CD4-positive, alpha-beta T cell treated with Interleukin-12 subunit alpha and Interleukin-12 subunit beta, for 1 hour (primary cell): ENCODE measurements at regions not wholly inside any gene's neighbourhood (a gene's known extent, or its start where the extent isn't known, plus 50 kb on each side); places are given as distances from the start of the nearest gene placed in this dataset.

ENCODE experiments used
- DNase-seq: peaks from one replicate; pipeline ENCODE4 v3.0.0-alpha.2; 2020

DNA sequence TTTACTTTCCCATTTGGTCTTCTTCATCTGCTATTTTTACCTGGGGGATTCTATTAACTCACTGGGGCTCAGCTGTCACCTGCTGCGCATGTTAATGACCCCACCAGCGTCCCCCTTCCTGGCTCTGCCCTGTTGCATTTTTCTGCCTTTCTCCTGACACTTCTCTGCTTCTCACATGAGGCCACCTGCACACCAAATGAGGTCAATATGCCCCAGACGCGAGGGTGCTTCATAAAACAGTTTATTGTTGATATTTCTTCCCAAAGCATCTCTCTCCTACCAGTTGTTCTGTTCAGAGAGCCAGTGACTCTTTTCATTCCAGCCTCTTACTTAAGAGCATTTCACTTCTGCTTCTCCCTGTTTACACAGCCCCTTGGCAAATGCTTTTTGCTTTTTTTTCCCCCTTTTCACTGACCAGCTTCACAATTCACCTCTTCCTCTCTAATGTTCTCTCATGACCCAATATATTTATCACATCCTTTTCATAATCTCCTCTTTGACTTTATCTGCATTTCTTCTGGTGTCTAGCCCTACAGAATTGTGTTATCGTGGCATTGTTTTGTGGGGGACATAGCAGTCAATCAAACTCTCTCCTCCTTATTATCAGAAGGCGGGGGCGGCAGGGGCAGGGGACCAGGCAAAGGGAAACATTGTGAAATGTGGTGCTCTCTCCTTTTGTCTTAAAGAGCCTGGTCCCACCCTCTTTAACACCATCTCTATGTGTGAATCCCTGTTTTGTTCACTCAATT is 545.8 kb upstream of the CITED2 start:
- no peak for DNase-seq

- no peak for DNase-seq
Measured at GRCh38 chr6:139919107-139920026, 544.9 kb upstream of the CITED2 start.

- DNase-seq: no peak
Measured at GRCh38 chr6:139917951-139918630, 543.6 kb upstream of the CITED2 start.

- no peak for DNase-seq
Measured at GRCh38 chr6:139914910-139915309, 540.5 kb upstream of the CITED2 start.

GRCh38 chr6:139912735-139913400 is 538.4 kb upstream of the CITED2 start:
- DNase-seq: no peak

DNA sequence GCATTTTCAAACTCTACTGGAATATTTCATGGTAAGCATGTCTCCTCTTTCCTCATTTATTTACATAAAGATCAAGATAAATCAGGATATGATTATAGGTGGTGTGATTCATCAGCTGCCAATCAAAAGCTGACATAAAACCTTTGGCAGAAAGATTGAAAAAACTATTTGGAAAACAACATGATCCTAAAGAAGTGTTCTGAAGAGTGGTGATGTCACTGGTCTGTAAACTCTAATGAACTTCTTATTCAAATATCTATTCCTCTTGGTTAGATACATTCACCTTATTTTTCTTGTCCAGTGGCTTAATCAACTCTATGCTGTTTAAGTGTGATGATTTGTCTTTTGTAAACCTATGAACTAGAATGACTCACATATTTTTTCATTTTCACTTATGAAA is 535.5 kb upstream of the CITED2 start:
- DNase-seq: no peak

DNA sequence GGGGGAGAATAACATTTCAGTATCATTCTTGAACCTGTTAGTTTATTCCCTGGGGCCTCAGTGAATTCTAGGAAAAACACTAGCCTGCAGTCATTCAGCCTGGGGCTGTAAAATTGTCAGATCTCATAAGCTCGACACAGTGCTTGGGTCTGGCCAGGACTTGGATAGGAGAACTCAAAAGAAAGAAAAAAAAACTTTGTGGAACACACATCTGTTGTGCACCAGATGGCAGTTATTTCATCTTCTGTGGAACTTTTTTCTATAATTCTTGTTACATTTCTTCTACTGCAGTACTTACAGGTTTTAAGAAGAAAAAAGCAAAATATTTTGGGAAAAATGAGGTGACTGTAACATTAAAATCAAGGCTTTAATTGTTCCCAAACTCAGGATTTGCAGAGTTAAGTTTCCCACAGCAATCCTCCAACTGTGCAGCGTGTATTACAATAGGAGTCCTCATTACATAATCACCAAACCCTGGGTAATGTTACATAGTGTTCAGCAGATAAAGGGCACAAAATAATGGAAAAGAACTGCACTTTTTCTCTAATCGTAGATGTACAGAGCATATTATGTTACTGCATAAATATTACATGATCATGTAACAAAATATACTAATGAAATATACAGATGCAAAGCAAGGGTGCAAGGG is 531.1 kb upstream of the CITED2 start:
- DNase-seq: no peak

GRCh38 chr6:139904568-139904967 is 530.1 kb upstream of the CITED2 start:
- no peak for DNase-seq

DNA sequence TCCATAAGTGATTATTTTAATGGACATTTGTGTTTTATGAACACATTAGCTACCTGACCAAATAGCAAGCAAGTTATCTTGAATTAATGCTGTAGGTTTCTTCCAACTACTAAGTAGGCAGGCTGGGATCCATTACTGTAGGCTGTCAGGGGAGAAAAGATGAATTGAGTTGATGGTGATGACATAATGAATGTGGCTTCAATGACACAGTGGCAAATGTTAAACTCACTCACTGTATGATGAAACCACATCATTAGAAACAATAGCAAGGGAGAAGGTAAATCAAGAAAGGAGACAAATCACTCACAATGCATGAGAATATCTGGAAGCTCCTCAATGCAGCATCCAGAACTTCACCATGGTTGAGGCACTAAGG is 529.7 kb upstream of the CITED2 start:
- DNase-seq: no peak

DNA sequence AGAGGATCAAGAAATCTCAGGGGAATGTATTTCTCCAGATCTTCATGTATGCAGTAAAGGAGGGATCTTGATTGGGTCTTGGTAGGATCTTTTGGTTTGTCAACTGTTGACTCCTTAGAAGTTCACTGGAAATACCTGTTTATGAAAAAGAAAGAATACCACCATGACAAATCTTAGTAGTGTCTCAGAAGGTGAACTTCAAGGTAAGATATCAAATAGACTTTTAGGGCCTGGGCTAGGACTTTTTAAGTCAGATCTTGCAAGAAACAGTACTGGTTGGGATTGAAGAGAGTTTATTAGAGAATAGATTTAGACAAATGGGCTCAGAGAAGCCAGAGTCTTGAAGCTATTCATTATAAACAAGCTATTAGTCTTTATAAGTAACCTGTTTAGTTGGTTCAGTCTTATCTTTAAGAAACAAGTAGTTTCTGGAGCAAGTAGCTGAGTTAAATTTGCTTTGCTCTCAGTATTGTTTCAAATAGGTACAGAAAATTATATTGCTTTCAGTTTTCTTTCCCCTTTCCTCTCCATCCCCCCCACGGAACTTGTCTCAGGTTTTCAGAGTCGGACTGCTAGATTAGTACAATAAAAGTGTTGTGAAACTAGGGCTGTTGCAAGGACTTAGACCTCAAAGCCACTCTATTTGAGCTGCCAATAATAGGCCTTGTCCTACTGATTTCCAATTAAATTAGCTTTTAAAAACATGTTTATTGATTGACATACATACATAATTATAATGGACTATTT is 529.1 kb upstream of the CITED2 start:
- peak; percentile 7 for DNase-seq

GRCh38 chr6:139895205-139895793 is 520.9 kb upstream of the CITED2 start:
- no peak for DNase-seq

DNA sequence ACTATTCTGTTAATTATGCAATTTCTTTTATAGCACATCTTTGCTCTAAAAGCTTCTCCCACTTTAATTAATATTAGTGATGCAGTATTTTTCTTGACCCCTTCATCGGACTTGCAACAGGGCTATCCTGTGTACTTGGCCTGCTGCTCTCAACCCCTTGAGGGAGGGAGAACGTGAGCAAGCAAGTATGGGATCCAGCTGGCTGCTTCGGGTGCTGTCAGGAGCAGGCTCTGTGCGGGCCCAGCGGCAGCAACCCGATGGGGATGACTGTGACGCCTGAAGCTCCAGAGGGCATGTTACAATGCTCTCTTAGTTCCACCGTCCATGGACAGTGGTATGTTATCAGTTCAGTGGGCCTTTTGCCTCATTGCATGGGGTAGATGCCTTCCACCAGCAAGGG is 519.8 kb upstream of the CITED2 start:
- DNase-seq: no peak

DNA sequence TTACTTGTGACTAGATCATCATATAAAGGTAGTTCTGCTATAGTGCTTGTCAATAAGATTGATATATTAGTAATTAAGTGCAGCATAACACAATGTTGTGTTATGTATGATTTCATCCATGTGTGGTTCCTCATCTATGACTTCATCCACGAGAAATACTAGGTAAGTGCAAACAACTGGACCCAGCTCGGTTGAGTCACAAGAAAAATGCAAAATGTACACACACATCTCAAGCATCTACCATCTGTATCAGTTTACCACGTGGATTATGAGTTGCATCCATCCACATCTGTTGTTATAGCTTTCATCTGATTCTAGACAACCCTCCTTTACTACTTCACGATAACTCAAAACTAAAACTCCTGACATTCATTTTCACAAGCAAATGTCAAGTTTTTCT is 517.0 kb upstream of the CITED2 start:
- no peak for DNase-seq

DNA sequence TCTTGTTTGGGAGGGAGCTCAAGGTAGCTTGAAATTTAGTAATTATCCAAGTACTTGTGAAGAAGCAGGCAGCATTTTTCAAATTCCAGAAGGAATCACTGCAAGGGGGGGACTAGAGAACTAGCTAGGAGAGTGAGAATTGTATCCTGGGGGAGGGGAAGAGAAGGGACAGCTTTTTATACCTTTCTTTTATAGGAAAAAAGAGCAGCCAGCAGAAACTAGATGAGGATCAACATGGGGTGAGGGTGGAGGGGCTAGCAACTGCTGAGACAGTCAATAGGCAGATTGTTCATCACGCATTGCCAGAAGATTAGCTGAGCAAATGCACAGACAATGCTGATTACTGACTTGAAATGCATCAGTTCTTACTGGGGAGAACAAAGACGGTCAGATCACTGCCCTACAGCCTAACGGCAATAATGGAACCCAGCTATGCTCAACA is 514.3 kb upstream of the CITED2 start:
- DNase-seq: no peak

DNA sequence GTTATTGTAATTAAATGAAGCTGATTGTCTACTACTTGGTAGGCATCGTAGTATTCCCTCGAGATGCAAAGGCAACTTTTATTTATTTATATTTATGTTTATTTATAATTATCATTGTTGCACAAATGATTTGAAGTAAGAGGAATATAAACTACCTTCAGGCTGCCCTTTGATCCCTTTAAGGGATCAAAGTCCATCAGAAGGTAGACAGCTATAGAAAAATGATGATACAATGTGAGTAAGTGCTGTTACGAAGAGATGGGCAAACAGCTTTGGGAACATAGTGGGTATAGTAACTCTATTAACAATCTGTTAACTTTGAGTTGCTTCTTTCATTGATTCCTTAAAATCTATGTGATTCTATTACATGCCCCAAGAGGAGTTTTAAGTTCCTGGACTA is 512.8 kb upstream of the CITED2 start:
- DNase-seq: no peak

GRCh38 chr6:139886396-139886795 is 511.9 kb upstream of the CITED2 start:
- DNase-seq: no peak

DNA sequence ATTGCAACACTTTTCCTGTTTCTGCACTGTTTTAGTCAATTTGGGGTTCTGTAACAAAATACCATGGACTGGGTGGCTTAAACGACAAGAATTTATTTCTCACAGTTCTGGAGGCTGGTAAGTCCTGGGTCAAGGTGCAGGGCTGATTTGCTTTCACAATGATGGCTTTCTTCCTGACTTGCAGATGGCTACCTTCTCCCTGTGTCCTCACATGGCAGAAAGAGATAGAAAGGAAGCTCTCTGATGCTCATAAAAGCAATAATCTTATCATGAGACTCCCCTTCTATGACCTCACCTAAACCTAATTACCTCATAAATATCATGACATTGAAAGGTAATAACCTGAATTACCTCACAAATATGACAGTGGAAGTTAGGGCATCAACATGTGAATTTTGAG is 511.5 kb upstream of the CITED2 start:
- no peak for DNase-seq

GRCh38 chr6:139883776-139884175 is 509.3 kb upstream of the CITED2 start:
- DNase-seq: no peak

DNA sequence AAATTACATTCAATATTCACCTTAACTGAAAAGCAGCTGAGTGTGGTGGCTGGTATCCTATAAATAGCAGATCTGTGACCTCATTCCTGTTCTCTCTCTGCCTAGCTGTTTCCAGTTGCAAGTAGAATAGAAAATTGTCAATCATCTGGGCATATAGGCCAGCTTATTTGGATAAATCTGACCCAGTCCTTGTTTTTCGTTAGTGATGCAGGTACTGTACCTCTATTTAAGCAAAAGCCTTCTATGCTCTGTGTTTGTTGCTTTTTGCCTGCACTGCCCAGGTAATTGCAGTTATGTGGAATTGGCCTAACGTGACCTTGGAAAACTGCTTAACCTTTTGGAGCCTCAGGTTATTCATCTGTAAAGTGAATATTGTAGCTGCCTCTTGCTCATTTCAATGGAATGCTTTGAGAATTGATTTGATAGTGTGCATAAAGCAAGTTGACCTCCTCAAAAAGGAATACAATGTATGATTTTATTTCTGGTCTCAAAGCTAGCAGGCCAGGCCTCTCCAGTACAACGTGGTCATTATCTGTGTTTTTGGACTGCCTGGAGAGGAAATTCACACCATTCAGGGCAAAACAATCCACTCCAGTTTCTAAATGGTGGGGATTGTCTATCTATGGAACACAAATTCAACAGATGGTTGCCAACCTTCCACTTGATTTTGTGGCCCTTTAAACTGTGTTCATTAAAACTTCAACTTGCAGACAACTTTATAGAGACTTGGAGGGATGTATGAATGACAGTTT is 508.7 kb upstream of the CITED2 start:
- DNase-seq: no peak

DNA sequence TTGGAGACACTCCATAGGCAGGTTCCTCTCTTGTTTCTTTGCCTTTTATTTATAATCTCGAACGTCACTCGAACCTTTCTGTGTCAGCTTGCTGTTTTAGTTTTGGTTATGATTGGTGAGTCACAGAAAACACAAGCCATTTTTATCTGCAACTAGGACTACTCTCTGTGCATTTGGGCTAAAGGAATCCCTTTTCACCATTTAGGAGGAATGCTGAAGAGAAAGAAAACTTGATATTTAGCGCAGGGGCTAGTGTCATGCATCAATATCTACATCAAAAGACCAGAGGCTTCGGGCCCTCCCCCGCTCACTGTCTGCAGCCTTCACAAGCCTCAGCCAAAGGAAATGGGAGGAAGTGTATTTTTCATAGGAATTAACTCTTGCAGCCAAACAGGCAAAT is 507.8 kb upstream of the CITED2 start:
- no peak for DNase-seq
